ENCODE measurements at regions not wholly inside any gene's neighbourhood (a gene's known extent, or its start where the extent isn't known, plus 50 kb on each side); places are given as distances from the start of the nearest gene placed in this dataset.

- TF ChIP-seq RFX5 (IDR thresholded peaks at IDR 0.05; ENCODE audit: low read depth, low read length) (no peak), CTCF (conservative IDR thresholded peaks at IDR 0.05; ENCODE audit: low read depth, low read length) (no peak), FOS (IDR thresholded peaks at IDR 0.05; ENCODE audit: low read depth, low read length) (no peak), POLR2A (IDR thresholded peaks at IDR 0.05; ENCODE audit: low read depth, low read length) (no peak), CEBPB (IDR thresholded peaks at IDR 0.05; ENCODE audit: low read depth, low read length) (peak; percentile 76), SMC3 (IDR thresholded peaks at IDR 0.05; ENCODE audit: low read depth, low read length) (no peak; the same call in 1 of the 2 replicates), MAFK (IDR thresholded peaks at IDR 0.05; ENCODE audit: low read depth, low read length) (no peak; the same call in 1 of the 2 replicates), RAD21 (IDR thresholded peaks at IDR 0.05; ENCODE audit: low read length) (no peak), MAZ (IDR thresholded peaks at IDR 0.05; ENCODE audit: borderline replicate concordance, low read depth, low read length) (no peak), BHLHE40 (IDR thresholded peaks at IDR 0.05; ENCODE audit: low read depth, low read length) (no peak)
- TF ChIP-seq, protein P1, sequence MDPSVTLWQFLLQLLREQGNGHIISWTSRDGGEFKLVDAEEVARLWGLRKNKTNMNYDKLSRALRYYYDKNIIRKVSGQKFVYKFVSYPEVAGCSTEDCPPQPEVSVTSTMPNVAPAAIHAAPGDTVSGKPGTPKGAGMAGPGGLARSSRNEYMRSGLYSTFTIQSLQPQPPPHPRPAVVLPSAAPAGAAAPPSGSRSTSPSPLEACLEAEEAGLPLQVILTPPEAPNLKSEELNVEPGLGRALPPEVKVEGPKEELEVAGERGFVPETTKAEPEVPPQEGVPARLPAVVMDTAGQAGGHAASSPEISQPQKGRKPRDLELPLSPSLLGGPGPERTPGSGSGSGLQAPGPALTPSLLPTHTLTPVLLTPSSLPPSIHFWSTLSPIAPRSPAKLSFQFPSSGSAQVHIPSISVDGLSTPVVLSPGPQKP (IDR thresholded peaks at IDR 0.05; ENCODE audit: borderline replicate concordance, low read depth, low read length), result no peak
- TF ChIP-seq, protein P2, sequence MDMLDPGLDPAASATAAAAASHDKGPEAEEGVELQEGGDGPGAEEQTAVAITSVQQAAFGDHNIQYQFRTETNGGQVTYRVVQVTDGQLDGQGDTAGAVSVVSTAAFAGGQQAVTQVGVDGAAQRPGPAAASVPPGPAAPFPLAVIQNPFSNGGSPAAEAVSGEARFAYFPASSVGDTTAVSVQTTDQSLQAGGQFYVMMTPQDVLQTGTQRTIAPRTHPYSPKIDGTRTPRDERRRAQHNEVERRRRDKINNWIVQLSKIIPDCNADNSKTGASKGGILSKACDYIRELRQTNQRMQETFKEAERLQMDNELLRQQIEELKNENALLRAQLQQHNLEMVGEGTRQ (IDR thresholded peaks at IDR 0.05; ENCODE audit: low read depth, low read length), result no peak
Observed at GRCh38 chr11:27241311-27242122, 121.5 kb downstream of the CCDC34 start.
